Astrocyte (in vitro differentiated cells and primary cell): ENCODE measurements at regions not wholly inside any gene's neighbourhood (a gene's known extent, or its start where the extent isn't known, plus 50 kb on each side); places are given as distances from the start of the nearest gene placed in this dataset.
"Not testable (repeated sequence)": the region's sequence is repeated elsewhere in the genome, so short reads cannot be mapped to it uniquely, and the experiment has no call there.

Source experiments
- DNase-seq: peaks from one replicate; pipeline ENCODE4 v3.0.0-alpha.2; 2010; ENCODE audit warnings: low read depth
- FAIRE-seq: peaks from 2 replicates; lab custom pipeline; 2011; peaks lifted over from hg19 to GRCh38; lab: Jason Lieb, UNC
- H2AFZ ChIP-seq: 2 replicates; pipeline ENCODE4 v1.6.0; 2012; ENCODE audit warnings: low read depth, low read length, inconsistent platforms
- H3K27ac ChIP-seq: 2 replicates; pipeline ENCODE4 v1.5.1; 2011; ENCODE audit warnings: low read depth, low read length, inconsistent platforms
- H3K27me3 ChIP-seq: 2 replicates; pipeline ENCODE4 v1.6.0; 2011; ENCODE audit warnings: low read length, inconsistent platforms; ENCODE audit not compliant: insufficient read depth
- H3K36me3 ChIP-seq: 2 replicates; pipeline ENCODE4 v1.5.1; 2011; ENCODE audit warnings: low read length, inconsistent platforms; ENCODE audit not compliant: insufficient read depth
- H3K4me1 ChIP-seq: 2 replicates; pipeline ENCODE4 v1.5.1; 2011; ENCODE audit warnings: low read length, inconsistent platforms; ENCODE audit not compliant: insufficient read depth
- H3K4me2 ChIP-seq: 2 replicates; pipeline ENCODE4 v1.6.0; 2012; ENCODE audit warnings: low read length, inconsistent platforms
- H3K4me3 ChIP-seq: 2 replicates; pipeline ENCODE4 v1.5.1; 2011; ENCODE audit warnings: low read depth, mild to moderate bottlenecking, low read length, inconsistent platforms; ENCODE audit not compliant: insufficient read depth
- H3K79me2 ChIP-seq: 2 replicates; pipeline ENCODE4 v1.6.0; 2012; ENCODE audit warnings: mild to moderate bottlenecking, low read length, inconsistent platforms; ENCODE audit not compliant: insufficient read depth
- H3K9ac ChIP-seq: 2 replicates; pipeline ENCODE4 v1.6.0; 2012; ENCODE audit warnings: mild to moderate bottlenecking, low read length, inconsistent platforms
- H3K9me3 ChIP-seq: 2 replicates; pipeline ENCODE4 v1.5.1; 2012; ENCODE audit warnings: low read depth, mild to moderate bottlenecking, low read length, inconsistent platforms; ENCODE audit not compliant: insufficient read depth
- H4K20me1 ChIP-seq: 2 replicates; pipeline ENCODE4 v1.6.0; 2012; ENCODE audit warnings: low read length, inconsistent platforms; ENCODE audit not compliant: insufficient read depth
- H3K27ac Mint-ChIP-seq: one replicate; pipeline ENCODE4 v1.8.0; 2021; ENCODE audit warnings: mild to moderate bottlenecking, mixed read lengths; ENCODE audit not compliant: unreplicated experiment
- H3K27me3 Mint-ChIP-seq: one replicate; pipeline ENCODE4 v1.8.0; 2021; ENCODE audit warnings: low read depth, mixed read lengths; ENCODE audit not compliant: unreplicated experiment
- H3K36me3 Mint-ChIP-seq: one replicate; pipeline ENCODE4 v1.8.0; 2021; ENCODE audit warnings: low read depth, mixed read lengths; ENCODE audit not compliant: unreplicated experiment
- H3K4me1 Mint-ChIP-seq: one replicate; pipeline ENCODE4 v1.8.0; 2021; ENCODE audit warnings: low read depth, mixed read lengths; ENCODE audit not compliant: unreplicated experiment
- H3K4me3 Mint-ChIP-seq: one replicate; pipeline ENCODE4 v1.8.0; 2021; ENCODE audit warnings: mild to moderate bottlenecking, moderate library complexity, mixed read lengths; ENCODE audit not compliant: unreplicated experiment
- H3K9me3 Mint-ChIP-seq: one replicate; pipeline ENCODE4 v1.8.0; 2021; ENCODE audit warnings: mild to moderate bottlenecking, mixed read lengths; ENCODE audit not compliant: unreplicated experiment
- EZH2 ChIP-seq: IDR thresholded peaks from 2 replicates; pipeline ENCODE4 v1.6.1; 2012; ENCODE audit warnings: mild to moderate bottlenecking, low read length, inconsistent platforms; ENCODE audit not compliant: insufficient read depth

DNA sequence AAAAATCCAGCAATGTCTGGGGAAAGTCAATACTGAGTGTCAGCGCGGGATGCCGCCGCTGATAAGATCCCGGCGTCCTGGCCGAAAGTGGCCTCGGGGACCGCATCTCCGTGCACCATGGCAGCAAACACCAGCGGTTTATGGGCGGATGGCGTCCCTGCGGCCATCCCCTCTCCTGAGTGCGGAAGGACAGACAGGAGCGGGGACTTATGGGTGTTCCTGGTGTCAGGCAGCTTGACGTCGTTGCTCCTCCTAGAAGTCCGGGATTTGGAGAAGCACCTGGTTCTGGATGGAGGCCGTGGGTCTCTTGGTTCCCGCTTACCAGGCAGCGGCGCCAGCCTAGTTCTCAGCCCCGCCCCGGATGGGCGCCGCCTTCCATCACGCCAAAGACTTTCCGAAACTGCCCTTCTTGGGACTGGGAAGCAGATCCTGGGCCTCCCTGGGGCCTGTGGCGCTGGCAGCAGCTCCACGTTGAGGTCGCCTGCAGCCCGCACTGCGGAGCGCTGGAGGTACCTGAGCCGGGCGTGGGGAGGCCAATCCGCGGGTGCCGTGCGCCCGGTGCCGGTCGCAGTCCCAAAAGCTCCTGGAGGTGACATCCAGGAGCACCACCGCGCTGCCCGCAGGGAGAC is 119.1 kb downstream of the CCDC74A start:
- Histone ChIP-seq H3K27ac (no peak overlapping the region), H3K79me2 (no peaks in the 10 kb centered on the region), H4K20me1 (no peaks in the 10 kb centered on the region), H3K4me2 (peak overlapping the region; percentile 67), H3K4me3 (peak overlapping the region; percentile 9), H3K27me3 (no peaks in the 10 kb centered on the region), H2AFZ (peak overlapping the region; percentile 68), H3K4me1 (peaks cover 3% of the 10 kb centered on the region), H3K9me3 (peaks cover 7% of the 10 kb centered on the region), H3K9ac (no peak overlapping the region), H3K36me3 (no peaks in the 10 kb centered on the region)
- no peak for TF ChIP-seq EZH2
- no peak overlapping the region for H3K27ac Mint-ChIP-seq
- peaks cover 2% of the 10 kb centered on the region for H3K4me1 Mint-ChIP-seq
- DNase-seq (no peak), FAIRE-seq (no peak)
- no peak overlapping the region for H3K4me3 Mint-ChIP-seq
- peaks cover 4% of the 10 kb centered on the region for H3K9me3 Mint-ChIP-seq
- no peaks in the 10 kb centered on the region for H3K36me3 Mint-ChIP-seq
- peaks cover 6% of the 10 kb centered on the region for H3K27me3 Mint-ChIP-seq

DNA sequence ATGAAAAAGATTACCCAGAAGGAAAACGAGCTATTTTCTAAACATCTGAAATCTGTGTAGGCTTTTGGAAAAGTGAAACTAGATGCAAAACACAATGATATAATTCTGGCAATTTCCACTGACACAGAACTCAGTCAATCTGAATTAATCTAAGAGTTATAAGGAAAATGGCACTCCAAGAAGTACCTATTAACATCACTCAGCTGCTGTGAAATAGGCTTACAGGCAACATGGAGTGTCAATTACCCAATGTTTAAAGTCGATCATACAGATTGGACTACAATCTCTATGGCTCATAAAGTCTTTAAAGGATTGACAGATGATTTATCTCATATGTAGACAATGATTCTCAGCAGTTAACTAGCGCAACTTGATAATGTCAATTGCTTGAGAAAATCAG is 120.9 kb downstream of the CCDC74A start:
- H3K9me3 ChIP-seq, H3K27me3 ChIP-seq, H3K4me3 ChIP-seq, H3K4me1 Mint-ChIP-seq, H3K9me3 Mint-ChIP-seq, H4K20me1 ChIP-seq, H3K36me3 Mint-ChIP-seq, H3K4me3 Mint-ChIP-seq, H3K4me2 ChIP-seq, H3K27ac Mint-ChIP-seq, H3K4me1 ChIP-seq, H3K36me3 ChIP-seq, DNase-seq, H3K79me2 ChIP-seq, H2AFZ ChIP-seq, H3K27me3 Mint-ChIP-seq, FAIRE-seq, H3K9ac ChIP-seq, H3K27ac ChIP-seq: not testable (repeated sequence)

DNA sequence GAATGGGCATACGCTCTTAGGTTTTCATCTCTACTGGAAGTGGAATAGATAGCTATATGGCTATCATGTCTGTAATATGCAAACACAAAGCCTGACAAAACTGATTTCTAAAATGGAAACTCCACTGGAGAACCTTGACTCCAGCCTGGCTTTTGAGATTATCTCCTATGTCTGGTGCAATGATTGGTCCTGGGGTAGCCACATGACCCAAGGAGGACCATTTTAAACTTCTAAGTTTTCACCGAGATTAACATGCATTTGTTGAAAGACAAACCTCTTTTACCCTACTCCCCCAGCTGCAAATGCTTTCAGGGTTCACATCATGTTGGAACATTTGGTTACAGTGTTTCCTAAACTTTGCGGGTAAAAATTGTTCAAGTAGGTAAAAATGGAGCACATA is 124.6 kb downstream of the CCDC74A start:
- H3K4me2 ChIP-seq, DNase-seq, H3K9me3 ChIP-seq, H3K79me2 ChIP-seq, H3K36me3 Mint-ChIP-seq, H3K4me1 Mint-ChIP-seq, H3K27me3 Mint-ChIP-seq, H3K4me3 ChIP-seq, H3K9me3 Mint-ChIP-seq, H3K27ac ChIP-seq, H3K27me3 ChIP-seq, H3K9ac ChIP-seq, H3K27ac Mint-ChIP-seq, H4K20me1 ChIP-seq, H3K4me3 Mint-ChIP-seq, H3K4me1 ChIP-seq, FAIRE-seq, H2AFZ ChIP-seq, H3K36me3 ChIP-seq: not testable (repeated sequence)

DNA sequence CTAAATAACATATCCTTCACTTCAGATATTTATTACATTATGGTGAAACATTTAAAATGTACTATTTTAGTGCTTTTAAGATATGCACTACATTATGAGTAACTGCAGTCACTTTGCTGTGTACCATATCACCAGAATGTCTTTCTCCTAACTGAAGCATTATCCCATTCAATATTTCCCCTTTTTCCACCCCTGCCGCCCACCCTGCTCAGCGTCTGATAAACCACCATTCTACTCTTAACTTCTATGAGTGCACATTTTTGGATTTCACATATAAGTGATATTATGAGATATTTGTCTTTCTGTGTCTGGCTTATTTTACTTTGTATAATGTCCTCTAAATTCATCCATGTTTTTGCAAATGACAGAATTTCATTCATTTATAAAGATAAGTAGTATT is 126.4 kb downstream of the CCDC74A start:
- not testable (repeated sequence) for H3K4me3 ChIP-seq, H3K79me2 ChIP-seq, H4K20me1 ChIP-seq, H3K36me3 Mint-ChIP-seq, H3K4me3 Mint-ChIP-seq, H3K36me3 ChIP-seq, H3K4me1 Mint-ChIP-seq, H3K27me3 Mint-ChIP-seq, DNase-seq, H3K27ac Mint-ChIP-seq, FAIRE-seq, H2AFZ ChIP-seq, H3K27ac ChIP-seq, H3K9me3 ChIP-seq, H3K4me2 ChIP-seq, H3K9me3 Mint-ChIP-seq, H3K9ac ChIP-seq, H3K27me3 ChIP-seq, H3K4me1 ChIP-seq
